ENCODE measurements at regions not wholly inside any gene's neighbourhood (a gene's known extent, or its start where the extent isn't known, plus 50 kb on each side); places are given as distances from the start of the nearest gene placed in this dataset.
"Not testable (repeated sequence)": the region's sequence is repeated elsewhere in the genome, so short reads cannot be mapped to it uniquely, and the experiment has no call there.

DNA sequence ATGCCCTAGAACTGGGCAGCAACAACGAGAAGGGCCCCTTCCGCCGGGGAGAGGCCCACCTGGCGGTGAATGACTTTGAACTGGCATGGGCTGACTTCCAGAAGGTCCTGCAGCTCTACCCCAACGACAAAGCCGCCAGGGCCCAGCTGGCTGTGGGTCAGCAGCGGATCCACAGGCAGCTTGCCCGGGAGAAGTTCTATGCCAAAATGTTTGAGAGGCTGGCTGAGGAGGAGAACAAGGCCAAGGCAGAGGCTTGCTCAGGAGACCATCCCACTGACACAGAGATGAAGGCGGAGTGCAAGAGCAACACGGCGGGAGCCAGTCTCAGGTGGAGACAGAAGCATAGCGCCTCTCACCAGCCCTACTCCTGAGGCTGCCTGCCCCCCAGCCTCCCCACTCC, 276.6 kb downstream of the SPATA31A1 start:
- H3K9ac ChIP-seq (ENCODE audit: low read length); H3K27me3 ChIP-seq (ENCODE audit: insufficient read depth, low read length); H3K4ac ChIP-seq (ENCODE audit: low read depth, low read length); DNase-seq; H3K36me3 ChIP-seq (ENCODE audit: control insufficient read depth in 1 of 2, insufficient read depth in 2 of 2, low read length in 2 of 2); H4K8ac ChIP-seq (ENCODE audit: low read depth, low read length); H2AFZ ChIP-seq (ENCODE audit: insufficient read depth, low read length, poor library complexity); H4K12ac ChIP-seq (ENCODE audit: low read depth, low read length); H3K23ac ChIP-seq (ENCODE audit: low read length); H3K4me3 ChIP-seq (ENCODE audit: low read depth, low read length); H2BK120ac ChIP-seq (ENCODE audit: insufficient read depth, low read length, poor library complexity); H3K27ac ChIP-seq (ENCODE audit: low read depth, low read length); H2AK5ac ChIP-seq (ENCODE audit: low read length); H3K79me1 ChIP-seq (ENCODE audit: low read length); H3K9me3 ChIP-seq (ENCODE audit: insufficient read depth, low read depth, low read length); H2BK5ac ChIP-seq (ENCODE audit: low read depth, low read length, poor library complexity); H2BK12ac ChIP-seq (ENCODE audit: low read length); H3K79me2 ChIP-seq (ENCODE audit: control insufficient read depth, insufficient read depth, low read length, poor library complexity); H3K4me2 ChIP-seq (ENCODE audit: low read length); H3K4me1 ChIP-seq (ENCODE audit: control insufficient read depth in 1 of 2, insufficient read depth in 2 of 2, low read length in 2 of 2); H3K14ac ChIP-seq (ENCODE audit: low read length); H3K18ac ChIP-seq (ENCODE audit: low read length); H4K91ac ChIP-seq (ENCODE audit: low read depth, low read length): not testable (repeated sequence)
- WGBS (ENCODE audit: extremely low coverage, insufficient coverage, insufficient read length): no CpG with 5 or more reads among the region's 12 CpGs

DNA sequence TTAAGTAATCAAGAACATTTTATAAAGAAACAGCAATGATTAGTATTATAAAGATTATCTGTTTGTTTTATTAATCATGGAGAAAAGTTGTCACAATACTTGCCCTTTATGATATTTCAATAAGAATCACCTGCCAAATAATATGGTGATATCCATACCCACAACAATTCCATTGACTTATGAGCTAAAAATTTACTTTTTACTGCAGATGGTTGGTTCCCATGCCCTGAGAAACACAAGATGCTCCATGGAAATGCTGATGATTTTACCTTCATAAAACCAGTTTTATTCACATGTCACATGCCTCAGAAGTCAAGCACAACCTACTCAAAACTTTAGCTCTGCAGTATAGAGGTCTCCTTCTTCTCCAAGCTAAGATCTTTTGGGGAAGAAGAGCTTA, 293.6 kb downstream of the SPATA31A1 start:
- H3K27ac ChIP-seq (ENCODE audit: low read depth, low read length); H2BK5ac ChIP-seq (ENCODE audit: low read depth, low read length, poor library complexity); H2AK5ac ChIP-seq (ENCODE audit: low read length); H3K4me2 ChIP-seq (ENCODE audit: low read length); H2AFZ ChIP-seq (ENCODE audit: insufficient read depth, low read length, poor library complexity); H3K4me1 ChIP-seq (ENCODE audit: control insufficient read depth in 1 of 2, insufficient read depth in 2 of 2, low read length in 2 of 2); H3K4me3 ChIP-seq (ENCODE audit: low read depth, low read length); H3K4ac ChIP-seq (ENCODE audit: low read depth, low read length); H3K79me1 ChIP-seq (ENCODE audit: low read length); H3K9me3 ChIP-seq (ENCODE audit: insufficient read depth, low read depth, low read length); DNase-seq; H3K14ac ChIP-seq (ENCODE audit: low read length); H4K91ac ChIP-seq (ENCODE audit: low read depth, low read length); H3K9ac ChIP-seq (ENCODE audit: low read length); H2BK120ac ChIP-seq (ENCODE audit: insufficient read depth, low read length, poor library complexity); H3K27me3 ChIP-seq (ENCODE audit: insufficient read depth, low read length); H4K8ac ChIP-seq (ENCODE audit: low read depth, low read length); H3K79me2 ChIP-seq (ENCODE audit: control insufficient read depth, insufficient read depth, low read length, poor library complexity); H3K36me3 ChIP-seq (ENCODE audit: control insufficient read depth in 1 of 2, insufficient read depth in 2 of 2, low read length in 2 of 2); H2BK12ac ChIP-seq (ENCODE audit: low read length); H4K12ac ChIP-seq (ENCODE audit: low read depth, low read length); H3K23ac ChIP-seq (ENCODE audit: low read length); H3K18ac ChIP-seq (ENCODE audit: low read length): not testable (repeated sequence)

DNA sequence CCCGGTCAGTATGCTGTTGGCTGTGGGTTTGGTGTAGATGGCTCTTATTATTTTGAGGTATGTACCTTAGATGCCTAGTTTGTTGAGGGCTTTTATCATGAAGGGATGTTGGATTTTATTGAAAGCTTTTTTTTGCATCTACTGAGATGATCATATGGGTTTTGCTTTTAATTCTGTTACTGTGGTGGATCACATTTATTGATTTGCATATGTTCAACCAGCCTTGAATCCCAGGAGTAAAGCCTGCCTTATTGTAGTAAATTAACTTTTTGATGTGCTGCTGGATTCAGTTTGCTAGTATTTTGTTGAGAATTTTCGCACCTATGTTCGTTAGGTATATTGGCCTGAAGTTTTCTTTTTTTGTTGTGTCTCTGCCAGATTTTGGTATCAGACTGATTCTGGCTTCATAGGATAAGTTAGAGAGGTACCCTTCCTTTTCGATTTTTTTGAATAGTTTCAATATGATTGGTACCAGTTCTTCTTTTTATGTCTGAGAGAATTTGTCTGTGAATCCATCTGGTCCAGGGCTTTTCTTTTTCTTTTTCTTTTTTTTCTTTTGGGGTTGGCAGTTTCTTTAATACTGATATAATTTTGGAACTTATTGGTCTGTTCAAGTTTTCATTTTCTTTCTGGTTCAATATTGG, 301.6 kb downstream of the SPATA31A1 start:
- WGBS (ENCODE audit: extremely low coverage, insufficient coverage, insufficient read length): no CpG with 5 or more reads among the region's 4 CpGs
- not testable (repeated sequence) for H3K9me3 ChIP-seq (ENCODE audit: insufficient read depth, low read depth, low read length); H3K79me1 ChIP-seq (ENCODE audit: low read length); DNase-seq; H3K4ac ChIP-seq (ENCODE audit: low read depth, low read length); H4K12ac ChIP-seq (ENCODE audit: low read depth, low read length); H3K9ac ChIP-seq (ENCODE audit: low read length); H3K79me2 ChIP-seq (ENCODE audit: control insufficient read depth, insufficient read depth, low read length, poor library complexity); H3K14ac ChIP-seq (ENCODE audit: low read length); H3K27ac ChIP-seq (ENCODE audit: low read depth, low read length); H3K4me3 ChIP-seq (ENCODE audit: low read depth, low read length); H4K8ac ChIP-seq (ENCODE audit: low read depth, low read length); H4K91ac ChIP-seq (ENCODE audit: low read depth, low read length); H2AFZ ChIP-seq (ENCODE audit: insufficient read depth, low read length, poor library complexity); H2BK120ac ChIP-seq (ENCODE audit: insufficient read depth, low read length, poor library complexity); H3K4me2 ChIP-seq (ENCODE audit: low read length); H2BK5ac ChIP-seq (ENCODE audit: low read depth, low read length, poor library complexity); H3K18ac ChIP-seq (ENCODE audit: low read length); H2AK5ac ChIP-seq (ENCODE audit: low read length); H3K23ac ChIP-seq (ENCODE audit: low read length); H3K27me3 ChIP-seq (ENCODE audit: insufficient read depth, low read length); H3K4me1 ChIP-seq (ENCODE audit: control insufficient read depth in 1 of 2, insufficient read depth in 2 of 2, low read length in 2 of 2); H2BK12ac ChIP-seq (ENCODE audit: low read length); H3K36me3 ChIP-seq (ENCODE audit: control insufficient read depth in 1 of 2, insufficient read depth in 2 of 2, low read length in 2 of 2)

DNA sequence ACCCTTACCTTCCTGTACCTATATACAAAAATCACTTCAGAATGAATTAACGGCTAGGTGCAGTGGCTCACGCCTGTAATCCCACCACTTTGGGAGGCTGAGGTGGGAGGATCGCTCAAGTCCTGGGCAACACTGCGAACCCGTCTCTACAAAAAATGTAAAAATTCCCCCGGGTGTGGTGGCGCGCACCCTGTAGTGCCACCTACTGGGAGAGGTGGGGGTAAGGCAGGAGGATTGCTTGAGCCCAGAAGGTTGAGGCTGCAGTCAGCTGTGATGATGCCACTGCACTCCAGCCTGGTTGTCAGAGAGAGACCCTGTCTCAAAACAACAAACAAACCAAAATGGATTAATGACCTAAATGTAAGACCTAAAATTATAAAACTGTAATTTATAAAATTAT, 307.6 kb downstream of the SPATA31A1 start:
- not testable (repeated sequence) for H3K4me3 ChIP-seq (ENCODE audit: low read depth, low read length); H3K4ac ChIP-seq (ENCODE audit: low read depth, low read length); H3K14ac ChIP-seq (ENCODE audit: low read length); H2BK5ac ChIP-seq (ENCODE audit: low read depth, low read length, poor library complexity); H2BK12ac ChIP-seq (ENCODE audit: low read length); H3K27me3 ChIP-seq (ENCODE audit: insufficient read depth, low read length); H3K9ac ChIP-seq (ENCODE audit: low read length); H3K4me2 ChIP-seq (ENCODE audit: low read length); H3K23ac ChIP-seq (ENCODE audit: low read length); H3K27ac ChIP-seq (ENCODE audit: low read depth, low read length); DNase-seq; H4K12ac ChIP-seq (ENCODE audit: low read depth, low read length); H4K8ac ChIP-seq (ENCODE audit: low read depth, low read length); H4K91ac ChIP-seq (ENCODE audit: low read depth, low read length); H3K36me3 ChIP-seq (ENCODE audit: control insufficient read depth in 1 of 2, insufficient read depth in 2 of 2, low read length in 2 of 2); H2BK120ac ChIP-seq (ENCODE audit: insufficient read depth, low read length, poor library complexity); H3K18ac ChIP-seq (ENCODE audit: low read length); H2AFZ ChIP-seq (ENCODE audit: insufficient read depth, low read length, poor library complexity); H3K79me2 ChIP-seq (ENCODE audit: control insufficient read depth, insufficient read depth, low read length, poor library complexity); H3K4me1 ChIP-seq (ENCODE audit: control insufficient read depth in 1 of 2, insufficient read depth in 2 of 2, low read length in 2 of 2); H2AK5ac ChIP-seq (ENCODE audit: low read length); H3K9me3 ChIP-seq (ENCODE audit: insufficient read depth, low read depth, low read length); H3K79me1 ChIP-seq (ENCODE audit: low read length)
- WGBS (ENCODE audit: extremely low coverage, insufficient coverage, insufficient read length): no CpG with 5 or more reads among the region's 8 CpGs
